SIG-M5 treated with dmso at 0.1 percent for 504 hours (cell line): ENCODE measurements at regions not wholly inside any gene's neighbourhood (a gene's known extent, or its start where the extent isn't known, plus 50 kb on each side); places are given as distances from the start of the nearest gene placed in this dataset.

ENCODE experiments used
- DNase-seq: peaks from one replicate; lab custom pipeline; 2025; ENCODE audit not compliant: unreplicated experiment; lab: John Stamatoyannopoulos, UW

DNA sequence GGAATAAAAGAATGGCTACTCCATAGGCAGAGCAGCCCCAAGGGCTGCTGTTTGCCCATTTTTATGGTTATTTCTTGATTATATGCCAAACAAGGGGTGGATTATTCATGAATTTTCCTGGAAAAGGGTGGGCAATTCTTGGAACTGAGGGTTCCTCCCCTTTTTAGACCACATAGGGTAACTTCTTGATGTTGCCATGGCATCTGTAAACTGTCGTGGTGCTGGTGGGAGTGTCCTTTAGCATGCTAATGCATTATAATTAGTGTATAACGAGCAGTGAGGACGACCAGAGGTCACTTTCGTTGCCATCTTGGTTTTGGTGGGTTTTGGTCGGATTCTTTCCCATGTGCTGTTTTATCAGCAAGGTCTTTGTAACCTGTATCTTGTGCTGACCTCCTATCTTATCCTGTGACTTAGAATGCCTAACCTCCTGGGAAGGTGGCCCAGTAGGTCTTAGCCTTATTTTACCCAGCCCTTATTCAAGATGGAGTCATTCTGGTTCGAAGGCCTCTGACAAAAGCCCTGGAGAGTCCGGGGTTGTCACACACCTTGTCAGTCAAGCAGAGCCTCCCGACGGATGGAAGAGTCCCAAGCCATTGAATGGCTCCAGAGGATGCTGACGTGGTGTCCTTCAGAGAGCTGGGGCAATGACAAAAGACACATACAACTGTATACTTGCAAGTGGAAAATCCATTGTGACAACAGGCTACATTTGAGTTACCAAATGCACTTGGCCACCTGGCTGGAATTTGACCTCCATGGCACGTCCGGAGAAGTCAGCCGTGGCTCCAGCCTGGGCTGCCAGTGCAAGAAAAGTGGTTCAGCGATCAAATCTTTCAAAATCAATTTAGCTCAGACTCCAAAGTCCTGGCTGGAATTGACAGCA, 67.1 kb upstream of the CLINT1 start:
- DNase-seq, result no peak

DNA sequence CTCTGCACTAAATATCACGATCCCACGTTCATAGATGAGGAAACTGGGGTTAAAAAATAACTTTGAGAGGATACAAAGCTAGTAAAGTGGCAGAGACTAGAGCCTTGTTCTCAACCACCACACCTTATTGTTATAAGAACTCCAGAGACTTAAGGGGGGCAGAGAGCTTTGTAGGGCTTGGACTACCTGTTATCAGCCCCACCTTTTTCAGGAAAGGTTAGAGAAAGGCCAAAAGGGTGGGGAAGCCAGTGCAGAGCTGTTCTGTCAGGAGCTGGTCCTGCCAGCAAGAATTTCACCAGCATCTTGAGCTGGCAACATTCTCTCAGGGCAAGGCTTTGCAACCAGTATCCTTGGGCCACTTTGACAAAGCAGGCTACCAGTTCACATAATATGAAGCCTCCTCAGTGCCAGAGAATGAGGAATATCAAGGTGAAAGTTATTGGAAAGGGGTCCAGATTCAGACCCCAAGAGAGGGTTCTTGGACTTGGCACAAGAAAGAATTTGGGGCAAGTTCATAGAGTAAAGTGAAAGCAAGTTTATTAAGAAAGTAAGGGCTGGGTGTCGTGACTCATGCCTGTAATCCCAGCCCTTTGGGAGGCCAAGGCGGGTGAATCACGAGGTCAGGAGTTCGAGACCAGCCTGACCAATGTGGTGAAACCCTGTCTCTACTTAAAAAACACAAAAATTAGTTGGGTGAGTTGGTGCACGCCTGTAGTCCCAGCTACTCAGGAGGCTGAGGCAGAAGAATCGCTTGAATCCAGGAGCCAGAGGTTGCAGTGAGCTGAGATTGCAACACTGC, 66.2 kb upstream of the CLINT1 start:
- DNase-seq, result no peak

DNA sequence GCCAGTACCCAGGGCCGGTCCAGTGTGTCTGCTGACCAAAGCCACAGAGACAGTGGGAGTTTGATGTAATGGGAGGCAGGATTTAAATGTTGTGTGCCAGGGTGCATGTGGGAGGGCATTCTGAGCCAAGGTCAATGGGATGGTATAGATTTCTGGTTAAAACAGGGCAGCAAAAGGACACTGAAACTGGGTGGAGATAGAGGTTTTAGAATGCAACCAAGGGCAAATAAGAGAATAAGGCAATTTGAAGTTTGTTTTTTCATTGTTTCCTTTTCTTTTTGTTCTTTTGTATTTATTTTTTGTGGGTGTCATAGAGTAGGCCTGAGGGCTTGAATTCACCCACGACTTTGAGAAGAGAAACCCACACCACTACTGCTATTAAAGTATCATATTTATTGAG, 65.5 kb upstream of the CLINT1 start:
- no peak for DNase-seq

DNA sequence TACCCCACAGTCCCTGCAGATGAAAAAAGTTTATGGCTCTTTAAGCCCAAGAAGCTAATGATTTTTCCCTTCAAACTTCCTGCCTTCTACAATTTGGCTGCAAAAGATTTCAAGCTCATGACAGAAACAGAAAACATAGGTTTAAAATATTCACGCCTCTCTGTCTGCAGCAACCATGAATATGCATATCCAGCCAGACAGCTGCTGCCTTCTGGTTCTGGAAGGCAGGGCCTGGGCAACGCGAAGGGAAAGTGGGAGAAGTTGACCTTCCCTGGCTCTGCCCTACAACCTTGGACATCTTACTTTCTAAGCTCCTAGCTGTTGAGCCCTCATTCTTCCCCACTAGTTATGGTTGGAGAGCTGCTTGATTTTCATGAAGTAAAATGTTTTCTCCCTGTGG, 64.8 kb upstream of the CLINT1 start:
- DNase-seq, result no peak

- DNase-seq, result no peak
Observed at GRCh38 chr5:157922026-157922425, 63.1 kb upstream of the CLINT1 start.

DNA sequence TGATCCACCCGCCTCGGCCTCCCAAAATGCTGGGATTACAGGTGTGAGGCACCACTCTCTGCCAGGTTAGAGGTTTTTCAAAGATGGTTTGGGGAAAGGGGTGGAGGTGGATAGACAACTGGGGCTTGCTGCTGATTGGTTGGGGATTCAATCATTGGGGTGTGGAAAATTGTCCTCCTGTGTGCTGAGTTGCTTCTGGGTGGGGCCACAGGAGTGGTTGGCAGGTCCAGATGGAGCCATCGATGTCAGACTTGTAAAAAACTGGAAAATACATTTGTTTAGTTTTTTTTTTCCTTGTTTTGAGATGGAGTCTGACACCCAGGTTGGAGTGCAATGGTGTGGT, 61.9 kb upstream of the CLINT1 start:
- no peak for DNase-seq

DNA sequence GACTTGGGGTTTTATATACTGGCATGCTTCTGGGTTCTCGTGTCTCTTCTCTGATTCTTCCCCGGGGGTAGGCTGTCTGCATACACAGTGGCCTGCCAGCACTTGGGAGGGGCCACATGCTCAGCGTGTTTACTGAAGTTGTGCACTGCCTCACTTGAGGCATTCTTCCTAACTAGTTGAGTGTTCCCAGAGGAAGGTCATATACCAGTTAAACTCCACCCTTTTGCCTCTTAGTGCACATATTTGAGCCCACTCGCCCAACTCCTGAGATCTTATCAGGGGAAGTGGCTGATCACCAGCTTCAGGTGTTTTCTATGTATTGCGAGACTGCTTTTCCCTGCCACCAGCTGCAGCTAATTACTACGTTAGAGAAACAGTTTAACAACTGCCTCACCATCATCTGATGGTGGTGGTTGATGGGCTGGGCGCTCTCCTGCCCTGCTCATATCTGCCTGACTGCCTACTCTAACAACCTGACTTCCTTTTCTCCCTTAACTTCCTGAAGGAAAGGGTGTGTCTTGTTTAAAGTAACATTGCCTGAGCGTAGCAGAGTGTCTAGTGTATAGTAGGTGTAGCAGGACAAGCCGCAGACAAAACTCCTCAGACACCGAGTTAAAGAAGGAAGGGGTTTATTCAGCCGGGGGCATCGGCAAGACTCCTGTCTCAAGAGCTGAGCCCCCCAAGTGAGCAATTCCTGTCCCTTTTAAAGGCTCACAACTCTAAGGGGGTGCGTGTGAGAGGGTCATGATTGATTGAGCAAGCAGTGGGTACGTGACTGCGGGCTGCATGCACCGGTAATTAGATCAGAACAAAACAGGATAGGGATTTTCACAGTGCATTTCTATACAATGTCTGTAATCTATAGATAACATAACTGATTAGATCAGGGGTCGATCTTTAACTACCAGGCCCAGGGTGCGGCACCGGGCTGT, 60.1 kb upstream of the CLINT1 start:
- no peak for DNase-seq

GRCh38 chr5:157917899-157918809, 59.2 kb upstream of the CLINT1 start:
- DNase-seq, result peak; percentile 51

GRCh38 chr5:157917491-157917890, 58.5 kb upstream of the CLINT1 start:
- DNase-seq, result no peak

- no peak for DNase-seq
Observed at GRCh38 chr5:157915638-157916037, 56.7 kb upstream of the CLINT1 start.

DNA sequence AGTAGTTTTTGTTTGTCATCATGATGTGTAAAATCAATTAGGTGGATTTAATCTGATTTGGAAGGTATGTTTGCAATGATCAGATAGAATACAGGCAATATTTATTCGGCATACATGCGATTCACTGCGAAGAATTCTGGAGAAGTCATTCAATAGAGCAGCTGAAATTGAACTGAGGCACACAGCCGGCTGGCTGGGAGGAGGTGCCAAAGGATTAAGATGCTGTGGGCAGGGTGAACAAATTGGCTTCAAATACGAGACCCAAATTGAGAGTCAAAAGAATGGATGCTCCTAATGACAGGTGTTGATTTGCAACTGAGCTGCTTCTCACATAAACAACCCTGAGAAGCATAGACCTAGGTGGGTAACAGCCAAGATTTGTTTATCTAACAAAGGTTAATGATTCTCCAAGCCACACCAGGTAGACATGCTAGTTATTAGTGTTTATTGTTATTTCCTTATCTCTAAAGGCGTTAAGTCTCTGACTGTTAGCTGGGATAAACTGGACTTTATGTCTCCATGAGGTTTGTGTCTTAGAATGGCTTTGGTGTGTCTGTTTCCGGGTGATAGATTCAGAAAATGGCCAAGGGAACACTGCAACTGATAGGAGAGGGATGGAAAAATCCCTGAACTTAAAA, 55.3 kb upstream of the CLINT1 start:
- no peak for DNase-seq

DNA sequence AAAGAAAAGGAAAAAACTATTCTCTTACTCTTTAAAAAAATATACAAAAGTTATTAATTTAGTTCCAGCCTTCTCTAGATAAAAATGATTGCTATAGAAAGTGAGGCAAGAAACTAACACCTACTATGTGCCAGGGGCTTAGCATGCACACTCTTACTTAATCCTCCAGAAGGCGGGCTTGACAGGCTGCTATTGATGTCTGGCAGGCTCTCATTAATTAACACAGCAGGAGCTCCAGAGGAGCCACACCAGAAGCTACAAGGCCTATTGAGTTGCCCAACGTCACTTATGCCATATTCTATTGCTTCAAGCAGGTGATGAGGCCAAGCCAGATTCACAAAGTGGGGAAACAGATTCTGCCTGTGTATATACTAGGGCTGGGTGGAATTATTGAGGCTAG, 54.6 kb upstream of the CLINT1 start:
- DNase-seq, result no peak

GRCh38 chr5:157912621-157913325, 53.8 kb upstream of the CLINT1 start:
- DNase-seq, result peak; percentile 40

DNA sequence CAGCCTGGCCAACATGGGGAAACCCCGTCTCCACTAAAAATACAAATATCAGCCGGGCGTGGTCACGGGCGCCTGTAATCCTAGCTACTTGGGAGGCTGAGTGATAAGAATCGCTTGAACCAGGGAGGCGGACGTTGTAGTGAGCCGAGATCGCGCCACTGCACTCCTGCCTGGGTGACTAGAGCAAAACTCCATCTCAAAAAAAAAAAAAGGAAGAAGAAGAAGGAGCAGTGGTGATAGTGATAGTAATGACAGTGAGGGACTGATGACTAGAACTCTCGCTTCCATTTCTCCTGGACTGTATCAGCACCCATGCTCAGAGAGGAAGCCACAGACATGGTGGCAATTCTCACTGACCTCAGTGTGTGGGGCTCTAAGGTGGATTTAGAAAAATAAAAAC, 52.6 kb upstream of the CLINT1 start:
- no peak for DNase-seq
